NB4 (cell line): ENCODE measurements at regions not wholly inside any gene's neighbourhood (a gene's known extent, or its start where the extent isn't known, plus 50 kb on each side); places are given as distances from the start of the nearest gene placed in this dataset.

ENCODE experiments used
- MYC ChIP-seq: IDR thresholded peaks from 2 replicates; pipeline ENCODE4 v1.6.1; 2011; ENCODE audit warnings: low read depth, low read length
- POLR2A ChIP-seq: IDR thresholded peaks from 2 replicates; pipeline ENCODE4 v1.6.1; 2011; ENCODE audit warnings: mild to moderate bottlenecking; ENCODE audit not compliant: insufficient read length; ENCODE audit errors: extremely low read depth
- TF ChIP-seq, protein P1 (sequence below): IDR thresholded peaks from one replicate; pipeline ENCODE4 v1.5.1; 2012; ENCODE audit warnings: low read depth, low read length

DNA sequence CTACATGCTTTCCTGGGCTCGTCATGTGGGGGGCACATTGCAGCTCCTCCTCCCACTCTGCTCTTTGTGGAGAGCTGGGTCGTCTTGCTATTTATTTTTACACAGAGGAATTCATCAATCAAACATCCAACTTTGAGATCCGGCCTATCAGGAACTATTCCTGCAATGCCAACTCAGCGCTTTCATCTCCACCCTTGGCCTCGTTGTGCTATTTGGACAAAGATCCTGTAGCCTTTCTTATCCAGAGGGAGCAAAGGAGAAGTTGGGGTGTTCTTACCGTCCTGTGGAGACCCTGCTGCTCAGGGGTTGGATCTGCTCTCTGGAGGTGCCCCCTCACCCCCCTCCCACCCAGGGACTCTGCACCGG is 92.1 kb downstream of the ASB1 start:
- TF ChIP-seq POLR2A (no peak), MYC (no peak)
- TF ChIP-seq, protein P1, sequence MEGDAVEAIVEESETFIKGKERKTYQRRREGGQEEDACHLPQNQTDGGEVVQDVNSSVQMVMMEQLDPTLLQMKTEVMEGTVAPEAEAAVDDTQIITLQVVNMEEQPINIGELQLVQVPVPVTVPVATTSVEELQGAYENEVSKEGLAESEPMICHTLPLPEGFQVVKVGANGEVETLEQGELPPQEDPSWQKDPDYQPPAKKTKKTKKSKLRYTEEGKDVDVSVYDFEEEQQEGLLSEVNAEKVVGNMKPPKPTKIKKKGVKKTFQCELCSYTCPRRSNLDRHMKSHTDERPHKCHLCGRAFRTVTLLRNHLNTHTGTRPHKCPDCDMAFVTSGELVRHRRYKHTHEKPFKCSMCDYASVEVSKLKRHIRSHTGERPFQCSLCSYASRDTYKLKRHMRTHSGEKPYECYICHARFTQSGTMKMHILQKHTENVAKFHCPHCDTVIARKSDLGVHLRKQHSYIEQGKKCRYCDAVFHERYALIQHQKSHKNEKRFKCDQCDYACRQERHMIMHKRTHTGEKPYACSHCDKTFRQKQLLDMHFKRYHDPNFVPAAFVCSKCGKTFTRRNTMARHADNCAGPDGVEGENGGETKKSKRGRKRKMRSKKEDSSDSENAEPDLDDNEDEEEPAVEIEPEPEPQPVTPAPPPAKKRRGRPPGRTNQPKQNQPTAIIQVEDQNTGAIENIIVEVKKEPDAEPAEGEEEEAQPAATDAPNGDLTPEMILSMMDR: no peak
